HG03354 (cell line): ENCODE measurements at regions not wholly inside any gene's neighbourhood (a gene's known extent, or its start where the extent isn't known, plus 50 kb on each side); places are given as distances from the start of the nearest gene placed in this dataset.

Experiments
- ATAC-seq: cut with Tn5 transposase; IDR thresholded peaks from one replicate; pipeline ENCODE4 v1.9.1; 2021; ENCODE audit warnings: mild to moderate bottlenecking; ENCODE audit not compliant: unreplicated experiment, poor library complexity, severe bottlenecking

- no peak for ATAC-seq
These were observed 285.7 kb upstream of the SEL1L start for GRCh38 chr14:81819344-81819743.

DNA sequence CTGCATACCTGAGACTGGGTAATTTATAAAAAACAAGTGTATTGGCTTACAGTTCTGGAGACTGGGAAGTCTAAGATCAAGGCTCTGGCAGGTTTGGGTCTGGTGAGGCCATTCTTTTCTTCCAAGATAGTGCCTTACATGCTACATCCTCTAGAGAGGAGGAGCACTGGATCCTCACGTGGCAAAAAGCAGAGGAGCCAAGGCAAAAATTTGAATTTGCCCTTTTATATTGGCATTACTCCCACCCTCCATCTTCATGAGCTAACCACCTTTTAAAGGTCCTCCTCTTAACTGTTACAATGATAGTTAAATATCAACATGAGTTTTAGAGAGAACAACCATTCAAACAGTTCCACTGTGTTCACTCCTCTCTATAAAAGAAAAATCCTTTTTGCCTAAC is 286.3 kb upstream of the SEL1L start:
- ATAC-seq = no peak

GRCh38 chr14:81826081-81826480 is 292.4 kb upstream of the SEL1L start:
- no peak for ATAC-seq

DNA sequence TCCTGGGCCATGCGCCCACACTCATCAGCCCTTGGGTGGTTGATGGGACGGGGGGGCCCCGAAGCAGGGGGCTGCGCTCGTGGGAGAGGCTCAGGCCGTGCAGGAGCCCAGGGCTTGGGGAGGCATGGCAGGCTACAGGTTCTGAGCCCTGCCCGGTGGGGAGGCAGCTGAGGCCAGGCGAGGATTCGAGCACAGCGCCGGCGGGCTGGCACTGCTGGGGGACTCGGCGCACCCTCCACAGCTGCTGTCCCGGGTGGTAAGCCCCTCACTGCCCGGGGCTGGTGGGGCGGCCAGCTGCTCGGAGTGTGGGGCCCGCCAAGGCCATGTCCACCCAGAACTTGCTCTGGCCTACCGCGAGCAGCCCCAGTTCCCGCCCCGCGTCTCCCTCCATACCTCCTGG is 295.8 kb upstream of the SEL1L start:
- ATAC-seq = no peak

GRCh38 chr14:81831128-81831820 is 297.6 kb upstream of the SEL1L start:
- ATAC-seq = no peak

DNA sequence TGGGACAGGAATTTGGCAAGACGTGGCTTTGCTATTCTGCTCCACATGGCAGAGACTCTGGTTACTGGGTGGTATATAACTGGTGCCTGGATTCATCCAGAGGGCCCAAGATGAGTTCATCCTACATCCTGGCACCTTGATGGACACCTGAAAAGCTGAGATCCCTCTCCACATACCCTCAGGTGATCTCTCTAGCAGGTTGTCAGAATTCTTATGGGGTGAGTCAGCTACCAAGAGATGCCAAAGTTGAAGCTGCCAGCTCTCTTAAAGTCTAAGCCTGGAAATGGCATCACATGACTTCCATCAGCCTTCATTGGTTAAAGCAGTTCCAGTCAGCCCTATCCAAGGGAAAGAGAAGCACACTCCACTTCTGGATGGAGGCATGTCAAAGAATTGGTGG is 300.7 kb upstream of the SEL1L start:
- no peak for ATAC-seq

DNA sequence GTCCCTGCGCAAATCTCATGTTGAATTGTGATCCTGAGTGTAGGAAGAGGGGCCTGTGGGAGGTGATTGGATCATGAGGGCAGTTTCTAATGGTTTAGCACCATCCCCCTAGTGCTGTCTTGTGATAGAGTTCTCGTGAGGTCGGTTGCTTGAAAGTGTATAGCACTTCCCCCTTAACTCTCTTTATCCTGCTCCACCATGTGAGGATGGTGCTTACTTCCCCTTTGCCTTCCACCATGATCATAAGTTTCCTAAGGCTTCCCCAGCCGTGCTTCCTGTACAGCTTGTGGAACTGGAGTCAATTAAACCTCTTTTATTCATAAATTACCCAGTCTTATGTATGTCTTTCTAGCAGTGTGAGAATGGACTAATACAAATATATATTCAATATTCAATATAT is 303.7 kb upstream of the SEL1L start:
- ATAC-seq = no peak

- ATAC-seq = no peak
These were observed 305.4 kb upstream of the SEL1L start for GRCh38 chr14:81839056-81839455.

DNA sequence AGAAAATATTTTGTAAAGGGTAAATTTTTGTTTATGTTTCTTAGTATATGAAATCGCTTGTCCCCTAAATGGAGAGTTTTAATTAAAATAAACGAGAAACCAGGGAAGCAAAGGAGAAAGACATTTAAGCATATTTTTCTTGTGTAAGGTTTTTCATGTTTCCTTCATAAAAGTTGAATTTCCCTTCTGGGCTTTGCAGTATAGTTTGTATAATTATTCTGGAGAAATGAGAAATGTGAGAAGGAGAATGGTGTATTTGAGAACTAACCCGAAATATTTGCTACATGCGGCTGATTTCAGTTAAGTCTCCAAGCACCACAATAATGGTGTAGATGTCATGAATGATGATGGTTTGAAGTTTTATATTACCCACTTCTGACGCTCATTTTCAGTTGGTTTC is 307.7 kb upstream of the SEL1L start:
- ATAC-seq = no peak

GRCh38 chr14:81849714-81850113 is 316.1 kb upstream of the SEL1L start:
- ATAC-seq = no peak

DNA sequence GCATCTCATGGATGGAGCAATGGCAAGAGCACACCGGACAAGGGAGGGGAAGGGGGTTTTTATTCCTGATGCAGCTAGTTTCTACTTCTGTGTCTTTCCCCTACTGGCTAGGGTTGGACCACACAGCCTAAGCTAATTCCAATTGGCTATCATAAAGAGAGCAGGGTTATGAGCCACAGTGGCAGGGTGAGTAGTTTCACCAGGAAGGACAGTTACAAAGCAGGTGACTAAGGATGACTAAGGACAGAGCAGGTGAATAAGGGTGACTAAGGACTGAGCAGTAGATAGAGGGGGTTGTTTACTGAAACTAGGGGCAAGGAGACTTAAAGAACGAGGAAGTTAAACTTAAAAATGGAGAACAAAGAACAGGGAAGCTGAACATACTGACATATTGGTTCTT is 321.4 kb upstream of the SEL1L start:
- no peak for ATAC-seq

GRCh38 chr14:81859046-81859445 is 325.4 kb upstream of the SEL1L start:
- ATAC-seq = no peak

- ATAC-seq = no peak
These were observed 334.5 kb upstream of the SEL1L start for GRCh38 chr14:81868172-81868571.

DNA sequence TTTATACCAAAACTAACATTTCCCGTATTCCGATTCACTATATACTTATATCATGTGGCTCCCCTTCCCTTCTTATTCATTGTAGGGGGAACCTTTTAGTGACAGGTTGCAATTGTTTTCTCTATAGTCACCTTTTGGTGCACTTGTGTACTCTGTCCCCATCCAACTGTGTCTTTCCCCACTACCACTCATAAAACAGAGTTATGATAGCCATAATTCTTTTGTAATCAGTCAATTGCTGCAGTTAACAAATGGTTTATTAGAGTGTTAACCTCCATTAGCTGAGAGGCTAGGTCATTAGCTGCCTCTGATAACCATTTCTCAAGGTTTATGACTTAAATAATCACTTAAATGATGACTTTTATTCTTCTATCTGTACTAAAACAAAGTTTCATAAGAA is 338.1 kb upstream of the SEL1L start:
- no peak for ATAC-seq

DNA sequence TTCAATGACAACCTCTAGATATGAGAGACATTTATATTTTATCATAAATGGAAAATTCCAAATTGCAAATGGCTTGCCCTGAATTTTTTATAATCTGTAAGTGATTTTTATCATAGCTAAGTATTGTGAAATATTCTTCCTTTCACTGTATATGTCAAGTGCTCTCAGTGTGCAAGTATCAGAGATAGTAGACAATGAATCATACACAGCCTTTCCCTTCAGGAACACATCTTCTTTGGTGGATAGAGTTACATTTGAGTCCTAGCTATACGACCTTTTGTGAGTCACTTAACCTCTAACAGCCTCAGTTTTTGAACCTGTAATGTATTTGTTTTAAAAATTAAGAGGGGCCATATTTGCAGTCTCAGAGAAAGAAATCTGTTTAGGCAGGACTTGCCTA is 350.7 kb upstream of the SEL1L start:
- no peak for ATAC-seq

GRCh38 chr14:81886588-81886987 is 352.9 kb upstream of the SEL1L start:
- no peak for ATAC-seq

- no peak for ATAC-seq
These were observed 355.9 kb upstream of the SEL1L start for GRCh38 chr14:81889529-81889928.

DNA sequence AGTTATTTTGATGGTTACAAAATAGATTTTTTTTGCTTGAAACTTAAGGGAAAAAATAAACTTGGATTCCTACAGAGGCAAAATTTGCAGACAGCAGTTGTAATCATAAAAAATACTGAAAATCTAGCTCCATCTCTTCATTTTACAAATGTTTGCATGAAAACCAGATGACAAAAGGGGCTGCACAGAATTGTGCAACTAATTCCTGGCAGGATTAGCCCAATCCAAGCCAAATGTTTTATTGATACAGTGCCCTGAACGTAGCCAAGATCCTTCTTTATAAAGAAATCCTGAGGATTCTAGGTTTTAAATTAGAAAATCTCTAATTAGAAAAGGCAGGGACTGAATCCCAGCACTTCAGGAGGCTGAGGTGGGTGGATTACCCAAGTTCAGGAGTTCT is 356.4 kb upstream of the SEL1L start:
- no peak for ATAC-seq

DNA sequence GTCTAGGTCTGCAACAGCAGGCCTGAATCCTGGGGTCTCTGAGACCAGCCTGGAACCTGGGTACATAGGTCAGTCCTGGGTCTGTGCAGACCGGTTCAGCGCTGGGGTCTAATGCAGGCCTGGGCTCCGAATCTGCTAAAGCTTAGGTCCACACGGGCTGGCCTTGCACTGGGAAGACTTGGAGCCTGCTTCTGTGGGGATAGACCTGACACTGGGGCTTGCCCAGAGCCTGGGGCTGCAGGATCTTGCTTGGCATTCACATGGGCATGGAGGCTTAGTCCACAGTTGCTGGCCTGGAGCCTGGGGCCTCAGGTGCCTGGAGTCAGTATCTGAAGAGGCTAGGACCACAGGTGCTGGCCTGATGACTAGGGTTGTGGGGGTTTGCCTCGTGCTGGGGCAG is 369.8 kb upstream of the SEL1L start:
- ATAC-seq = no peak

- no peak for ATAC-seq
These were observed 393.4 kb upstream of the SEL1L start for GRCh38 chr14:81927070-81927469.

- ATAC-seq = no peak
These were observed 398.2 kb upstream of the SEL1L start for GRCh38 chr14:81931828-81932227.

- ATAC-seq = no peak
These were observed 402.7 kb upstream of the SEL1L start for GRCh38 chr14:81936348-81936747.
